H9 (cell line): ENCODE measurements at regions not wholly inside any gene's neighbourhood (a gene's known extent, or its start where the extent isn't known, plus 50 kb on each side); places are given as distances from the start of the nearest gene placed in this dataset.

ENCODE experiments used
- DNase-seq: peaks from one replicate; pipeline ENCODE4 v3.0.0-alpha.2; 2017
- H2AFZ ChIP-seq: one replicate; pipeline ENCODE4 v1.6.1; 2013; ENCODE audit warnings: mild to moderate bottlenecking, low read length, control low read depth, moderate library complexity
- H2AK5ac ChIP-seq: 2 replicates; pipeline ENCODE4 v1.6.1; 2013; ENCODE audit warnings: low read length, control low read depth, mixed read lengths; ENCODE audit not compliant: insufficient read length
- H2BK120ac ChIP-seq: one replicate; pipeline ENCODE4 v1.6.1; 2013; ENCODE audit warnings: low read depth, mild to moderate bottlenecking, low read length, control low read depth, inconsistent platforms; ENCODE audit not compliant: poor library complexity, severe bottlenecking
- H2BK12ac ChIP-seq: 2 replicates; pipeline ENCODE4 v1.6.1; 2013; ENCODE audit warnings: low read length, control low read depth, mixed read lengths, low read depth; ENCODE audit not compliant: insufficient read length
- H2BK15ac ChIP-seq: 2 replicates; pipeline ENCODE4 v1.6.1; 2013; ENCODE audit warnings: low read depth, low read length, control low read depth
- H2BK20ac ChIP-seq: one replicate; pipeline ENCODE4 v1.6.1; 2013; ENCODE audit warnings: low read depth, mild to moderate bottlenecking, low read length, control low read depth, inconsistent platforms; ENCODE audit not compliant: poor library complexity, severe bottlenecking
- H2BK5ac ChIP-seq: 2 replicates; pipeline ENCODE4 v1.6.1; 2013; ENCODE audit warnings: low read length, control low read depth, mixed read lengths; ENCODE audit not compliant: insufficient read length
- H3K14ac ChIP-seq: 2 replicates; pipeline ENCODE4 v1.6.1; 2013; ENCODE audit warnings: low read length, control low read depth; ENCODE audit not compliant: insufficient read depth
- H3K18ac ChIP-seq: 2 replicates; pipeline ENCODE4 v1.6.1; 2013; ENCODE audit warnings: low read depth, mild to moderate bottlenecking, mixed read lengths, low read length, control low read depth; ENCODE audit not compliant: insufficient read length
- H3K23ac ChIP-seq: 2 replicates; pipeline ENCODE4 v1.6.1; 2013; ENCODE audit warnings: low read length, control low read depth, mixed read lengths, low read depth; ENCODE audit not compliant: insufficient read length
- H3K23me2 ChIP-seq: 2 replicates; pipeline ENCODE4 v1.6.1; 2013; ENCODE audit warnings: low read depth, mild to moderate bottlenecking, mixed read lengths, low read length, control low read depth; ENCODE audit not compliant: insufficient read length, poor library complexity, severe bottlenecking
- H3K27ac ChIP-seq: 2 replicates; pipeline ENCODE4 v1.5.1; 2013; ENCODE audit warnings: low read length, control low read depth, mixed read lengths, low read depth; ENCODE audit not compliant: insufficient read length
- H3K27me3 ChIP-seq: 2 replicates; pipeline ENCODE4 v1.6.1; 2013; ENCODE audit warnings: low read length, control low read depth, inconsistent platforms; ENCODE audit not compliant: insufficient read depth
- H3K4ac ChIP-seq: 2 replicates; pipeline ENCODE4 v1.6.1; 2013; ENCODE audit warnings: low read depth, mild to moderate bottlenecking, control low read depth, inconsistent platforms, low read length, moderate library complexity
- H3K4me1 ChIP-seq: 2 replicates; pipeline ENCODE4 v1.6.1; 2013; ENCODE audit warnings: low read length, control low read depth, inconsistent platforms; ENCODE audit not compliant: insufficient read depth
- H3K4me2 ChIP-seq: 2 replicates; pipeline ENCODE4 v1.6.1; 2013; ENCODE audit warnings: low read length, control low read depth, mixed read lengths; ENCODE audit not compliant: insufficient read length, insufficient read depth
- H3K56ac ChIP-seq: 2 replicates; pipeline ENCODE4 v1.6.1; 2013; ENCODE audit warnings: low read depth, mild to moderate bottlenecking, mixed read lengths, low read length, control low read depth; ENCODE audit not compliant: insufficient read length
- H3K79me1 ChIP-seq: 2 replicates; pipeline ENCODE4 v1.6.1; 2013; ENCODE audit warnings: low read depth, mild to moderate bottlenecking, moderate library complexity, low read length, control low read depth, inconsistent platforms; ENCODE audit not compliant: insufficient read depth, poor library complexity, severe bottlenecking
- H3K79me2 ChIP-seq: 2 replicates; pipeline ENCODE4 v1.6.1; 2013; ENCODE audit warnings: low read length, control low read depth, inconsistent platforms; ENCODE audit not compliant: insufficient read depth
- H3K9ac ChIP-seq: 2 replicates; pipeline ENCODE4 v1.6.1; 2013; ENCODE audit warnings: low read length, control low read depth, mixed read lengths; ENCODE audit not compliant: insufficient read length; ENCODE audit errors: extremely low read depth
- H3K9me3 ChIP-seq: one replicate; pipeline ENCODE4 v1.6.1; 2013; ENCODE audit warnings: low read depth, low read length, inconsistent platforms; ENCODE audit not compliant: control insufficient read depth
- H3T11ph ChIP-seq: one replicate; pipeline ENCODE4 v1.6.1; 2013; ENCODE audit warnings: mild to moderate bottlenecking, low read length, control low read depth, inconsistent platforms
- H4K20me1 ChIP-seq: one replicate; pipeline ENCODE4 v1.6.1; 2013; ENCODE audit not compliant: control insufficient read depth, insufficient read length, insufficient read depth
- H4K5ac ChIP-seq: 2 replicates; pipeline ENCODE4 v1.6.1; 2013; ENCODE audit warnings: low read depth, mild to moderate bottlenecking, mixed read lengths, low read length, control low read depth; ENCODE audit not compliant: insufficient read length
- H4K8ac ChIP-seq: replicated peaks from 2 replicates; pipeline ENCODE4 v1.6.1; 2013; ENCODE audit warnings: low read length, control low read depth, mixed read lengths, low read depth; ENCODE audit not compliant: insufficient read length
- H4K91ac ChIP-seq: 2 replicates; pipeline ENCODE4 v1.6.1; 2013; ENCODE audit warnings: low read depth, mild to moderate bottlenecking, moderate library complexity, mixed read lengths, low read length, control low read depth; ENCODE audit not compliant: insufficient read length
- H3K27ac Mint-ChIP-seq, 3 experiments: 2 replicates in 2 of 3; 3 replicates in 1 of 3; pipeline ENCODE4 v1.8.0; 2020 to 2021; ENCODE audit warnings: mixed read lengths in 3 of 3, mild to moderate bottlenecking in 1 of 3, moderate library complexity in 1 of 3
- H3K27me3 Mint-ChIP-seq: 2 replicates; pipeline ENCODE4 v1.8.0; 2021; ENCODE audit warnings: low read depth, mild to moderate bottlenecking, moderate library complexity, mixed read lengths
- H3K36me3 Mint-ChIP-seq, 3 experiments: 2 replicates in 2 of 3; 3 replicates in 1 of 3; pipeline ENCODE4 v1.8.0; 2020 to 2021; ENCODE audit warnings: low read depth in 3 of 3, mixed read lengths in 3 of 3; ENCODE audit not compliant: insufficient read depth in 1 of 3
- H3K4me1 Mint-ChIP-seq, 2 experiments: 2 replicates each; pipeline ENCODE4 v1.8.0; 2020; ENCODE audit warnings: mixed read lengths in 2 of 2
- H3K4me3 Mint-ChIP-seq, 2 experiments: 2 replicates in 1 of 2; 3 replicates in 1 of 2; pipeline ENCODE4 v1.8.0; 2020 to 2021; ENCODE audit warnings: mild to moderate bottlenecking in 2 of 2, mixed read lengths in 2 of 2, moderate library complexity in 1 of 2
- H3K9me3 Mint-ChIP-seq, 2 experiments: 2 replicates in 1 of 2; 3 replicates in 1 of 2; pipeline ENCODE4 v1.8.0; 2020; ENCODE audit warnings: mild to moderate bottlenecking in 2 of 2, mixed read lengths in 2 of 2, moderate library complexity in 1 of 2
- WGBS: extraction: QIAGEN DNeasy Blood & Tissue Kit; methylation state at CpG from one replicate; pipeline ENCODE4 v1.1.7; 2013; ENCODE audit warnings: missing lambda C conversion rate, low lambda C conversion rate, mixed read lengths; ENCODE audit not compliant: insufficient read length; ENCODE audit errors: extremely low coverage; 5-methylcytosine and 5-hydroxymethylcytosine counted together
- TF ChIP-seq, protein P1 (sequence below): fragments of 200-600 bp; sonication (generic); conservative IDR thresholded peaks from 3 replicates; pipeline ENCODE4 v1.8.0; 2021; ENCODE audit warnings: antibody characterized with exemption, mild to moderate bottlenecking

GRCh38 chr11:23606191-23606590 lies 745.9 kb upstream of the CCDC179 start:
- Histone ChIP-seq H2AFZ (no peak overlapping the region), H2BK5ac (no peak overlapping the region), H2BK20ac (no peak overlapping the region), H2BK15ac (no peak overlapping the region), H3K4ac (no peak overlapping the region), H2AK5ac (no peak overlapping the region), H4K91ac (no peak overlapping the region), H2BK12ac (no peak overlapping the region), H3K79me1 (no peaks in the 10 kb centered on the region), H4K5ac (no peak overlapping the region), H3K18ac (no peak overlapping the region), H3K79me2 (no peaks in the 10 kb centered on the region), H3K56ac (no peak overlapping the region), H3K4me1 (no peaks in the 10 kb centered on the region), H3K27me3 (no peaks in the 10 kb centered on the region), H3K14ac (no peak overlapping the region), H3K4me2 (no peak overlapping the region), H3K27ac (no peak overlapping the region), H3T11ph (no peak overlapping the region), H4K20me1 (no peaks in the 10 kb centered on the region), H3K9ac (no peak overlapping the region), H2BK120ac (no peak overlapping the region), H3K23ac (no peak overlapping the region), H4K8ac (no peak overlapping the region), H3K23me2 (no peaks in the 10 kb centered on the region), H3K9me3 (no peaks in the 10 kb centered on the region)
- H3K27me3 Mint-ChIP-seq, result no peaks in the 10 kb centered on the region
- no peak overlapping the region for H3K27ac Mint-ChIP-seq
- H3K36me3 Mint-ChIP-seq, result no peaks in the 10 kb centered on the region
- H3K9me3 Mint-ChIP-seq, result no peaks in the 10 kb centered on the region
- no peak overlapping the region for H3K4me3 Mint-ChIP-seq
- no CpG with 5 or more reads among the region's 1 CpG for WGBS
- H3K4me1 Mint-ChIP-seq, result 0 out of 4 replicates have a peak, but pooled peaks cover 0 to 2% of the 10 kb centered on the region in 2 experiments
- TF ChIP-seq, protein P1, sequence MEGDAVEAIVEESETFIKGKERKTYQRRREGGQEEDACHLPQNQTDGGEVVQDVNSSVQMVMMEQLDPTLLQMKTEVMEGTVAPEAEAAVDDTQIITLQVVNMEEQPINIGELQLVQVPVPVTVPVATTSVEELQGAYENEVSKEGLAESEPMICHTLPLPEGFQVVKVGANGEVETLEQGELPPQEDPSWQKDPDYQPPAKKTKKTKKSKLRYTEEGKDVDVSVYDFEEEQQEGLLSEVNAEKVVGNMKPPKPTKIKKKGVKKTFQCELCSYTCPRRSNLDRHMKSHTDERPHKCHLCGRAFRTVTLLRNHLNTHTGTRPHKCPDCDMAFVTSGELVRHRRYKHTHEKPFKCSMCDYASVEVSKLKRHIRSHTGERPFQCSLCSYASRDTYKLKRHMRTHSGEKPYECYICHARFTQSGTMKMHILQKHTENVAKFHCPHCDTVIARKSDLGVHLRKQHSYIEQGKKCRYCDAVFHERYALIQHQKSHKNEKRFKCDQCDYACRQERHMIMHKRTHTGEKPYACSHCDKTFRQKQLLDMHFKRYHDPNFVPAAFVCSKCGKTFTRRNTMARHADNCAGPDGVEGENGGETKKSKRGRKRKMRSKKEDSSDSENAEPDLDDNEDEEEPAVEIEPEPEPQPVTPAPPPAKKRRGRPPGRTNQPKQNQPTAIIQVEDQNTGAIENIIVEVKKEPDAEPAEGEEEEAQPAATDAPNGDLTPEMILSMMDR, result no peak
- DNase-seq, result no peak
